ENCODE measurements at regions not wholly inside any gene's neighbourhood (a gene's known extent, or its start where the extent isn't known, plus 50 kb on each side); places are given as distances from the start of the nearest gene placed in this dataset.

DNA sequence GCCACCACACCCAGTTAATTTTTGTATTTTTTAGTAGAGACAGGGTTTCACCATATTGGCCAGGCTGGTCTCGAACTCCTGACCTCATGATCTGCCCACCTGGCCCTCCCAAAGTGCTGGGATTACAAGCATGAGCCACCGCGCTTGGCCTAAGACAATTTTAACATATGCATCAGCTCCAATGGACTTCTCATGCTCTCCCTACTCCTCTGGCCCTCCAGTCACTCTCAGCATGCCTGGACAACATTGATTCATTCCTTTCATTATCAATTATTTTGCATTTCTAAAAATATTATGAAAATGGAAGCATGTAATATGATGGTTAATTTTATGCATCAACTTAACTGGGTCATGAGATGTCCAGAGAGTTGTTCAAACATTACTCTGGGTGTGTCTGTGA, 469.1 kb upstream of the TMEM132C start:
- TF ChIP-seq, protein P1, sequence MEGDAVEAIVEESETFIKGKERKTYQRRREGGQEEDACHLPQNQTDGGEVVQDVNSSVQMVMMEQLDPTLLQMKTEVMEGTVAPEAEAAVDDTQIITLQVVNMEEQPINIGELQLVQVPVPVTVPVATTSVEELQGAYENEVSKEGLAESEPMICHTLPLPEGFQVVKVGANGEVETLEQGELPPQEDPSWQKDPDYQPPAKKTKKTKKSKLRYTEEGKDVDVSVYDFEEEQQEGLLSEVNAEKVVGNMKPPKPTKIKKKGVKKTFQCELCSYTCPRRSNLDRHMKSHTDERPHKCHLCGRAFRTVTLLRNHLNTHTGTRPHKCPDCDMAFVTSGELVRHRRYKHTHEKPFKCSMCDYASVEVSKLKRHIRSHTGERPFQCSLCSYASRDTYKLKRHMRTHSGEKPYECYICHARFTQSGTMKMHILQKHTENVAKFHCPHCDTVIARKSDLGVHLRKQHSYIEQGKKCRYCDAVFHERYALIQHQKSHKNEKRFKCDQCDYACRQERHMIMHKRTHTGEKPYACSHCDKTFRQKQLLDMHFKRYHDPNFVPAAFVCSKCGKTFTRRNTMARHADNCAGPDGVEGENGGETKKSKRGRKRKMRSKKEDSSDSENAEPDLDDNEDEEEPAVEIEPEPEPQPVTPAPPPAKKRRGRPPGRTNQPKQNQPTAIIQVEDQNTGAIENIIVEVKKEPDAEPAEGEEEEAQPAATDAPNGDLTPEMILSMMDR (IDR thresholded peaks at IDR 0.05 in 4 of 5, conservative IDR thresholded peaks at IDR 0.05 in 1 of 5) = no peak
- no peak for TF ChIP-seq POLR2A (IDR thresholded peaks at IDR 0.05)

Measured in gastrocnemius medialis (tissue), 4 donors.